Mucosa of descending colon (tissue), 3 donors: ENCODE measurements at regions not wholly inside any gene's neighbourhood (a gene's known extent, or its start where the extent isn't known, plus 50 kb on each side); places are given as distances from the start of the nearest gene placed in this dataset.

Source experiments
- ATAC-seq: fragments of 200-7000 bp; cut with Tn5 transposase; one replicate; pipeline ENCODE4 v1.9.1; 2020; ENCODE audit warnings: mild to moderate bottlenecking, moderate library complexity
- DNase-seq, 3 donors: peaks; one replicate each; pipeline ENCODE4 v3.0.0-alpha.2; 2020
- H3K36me3 ChIP-seq: fragments of 200-600 bp; one replicate; pipeline ENCODE4 v1.8.0; 2021; ENCODE audit warnings: low read depth, mild to moderate bottlenecking
- H3K4me1 ChIP-seq: fragments of 200-600 bp; one replicate; pipeline ENCODE4 v1.8.0; 2021; ENCODE audit warnings: low read depth, mild to moderate bottlenecking
- H3K4me3 ChIP-seq: fragments of 200-600 bp; one replicate; pipeline ENCODE4 v1.8.0; 2021; ENCODE audit warnings: mild to moderate bottlenecking
- H3K9me3 ChIP-seq: fragments of 200-600 bp; one replicate; pipeline ENCODE4 v1.8.0; 2021; ENCODE audit warnings: mild to moderate bottlenecking
- CTCF ChIP-seq: fragments of 200-600 bp; IDR thresholded peaks from one replicate; pipeline ENCODE4 v1.8.0; 2022; ENCODE audit warnings: antibody characterized with exemption, mild to moderate bottlenecking
- intact Hi-C, 2 donors: fragments of 100-400 bp; cut with DNase I in 1 of 2; cut with micrococcal nuclease in 1 of 2; formaldehyde crosslinking; loops; one replicate each; pipeline versions ENCODE4 v1.11.0 to v1.11.1; 2022; cut with DNase I, micrococcal nuclease
- donor health status: DM: no; HTN: no; CAD: no; lungs with moderate emphysema.
- donor health status: DM: no; HTN: no; CAD: no.
- donor health status: DM: no; HTN: yes; CAD: no.

DNA sequence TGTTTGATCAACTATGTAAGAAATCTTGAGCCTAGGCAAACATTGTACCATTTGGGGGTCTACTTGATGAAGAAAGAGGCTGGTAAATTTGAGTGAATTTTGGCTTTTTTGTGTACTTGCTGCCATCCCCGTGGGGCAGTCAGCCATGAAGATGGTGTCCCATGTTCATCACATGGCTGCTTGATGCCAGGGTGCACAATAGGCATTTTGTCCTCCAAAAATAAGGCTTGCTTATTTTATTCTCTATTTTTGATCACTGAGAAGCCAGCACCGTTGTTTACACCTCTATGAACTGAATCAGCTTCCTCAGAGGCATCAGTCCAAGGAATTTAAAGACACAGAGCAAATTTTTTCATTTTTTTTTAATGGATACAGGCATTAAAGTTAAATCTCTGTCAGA lies 1195.7 kb downstream of the AMY1C start:
- H3K9me3 ChIP-seq, result peaks cover 5% of the 10 kb centered on the region
- TF ChIP-seq CTCF, result no peak
- no peaks in the 10 kb centered on the region for H3K4me1 ChIP-seq
- intact Hi-C loops, result no loop called here
- ATAC-seq, result no peak
- no peak for DNase-seq
- H3K4me3 ChIP-seq, result no peak overlapping the region
- H3K36me3 ChIP-seq, result no peaks in the 10 kb centered on the region

DNA sequence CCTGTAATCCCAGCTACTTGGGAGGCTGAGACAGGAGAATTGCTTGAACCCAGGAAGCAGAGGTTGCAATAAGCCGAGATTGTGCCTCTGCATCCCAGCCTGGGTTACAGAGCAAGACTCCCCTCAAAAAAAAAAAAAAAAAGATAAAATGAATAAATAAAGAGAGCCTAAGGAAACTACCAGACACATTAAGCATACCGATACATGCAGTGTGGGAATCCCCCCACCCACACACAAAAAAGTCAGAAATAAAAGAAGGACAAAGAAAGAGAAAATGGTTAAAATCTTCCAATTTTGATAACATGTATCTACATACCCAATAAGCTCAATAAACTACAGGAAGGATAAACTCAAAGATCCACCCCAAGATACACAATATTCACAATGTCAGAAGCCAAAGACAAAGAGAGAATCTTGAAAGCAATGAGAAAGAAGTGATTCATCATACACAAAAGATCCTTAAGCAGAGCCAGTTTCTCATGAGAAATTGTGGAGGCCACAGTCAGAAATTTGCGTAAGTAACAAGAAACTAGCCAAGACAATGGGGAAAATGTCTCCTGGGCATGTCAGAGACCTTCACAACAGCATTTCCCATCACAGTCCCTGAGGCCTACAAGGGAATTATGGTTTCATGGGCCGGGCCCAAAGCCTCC lies 1197.0 kb downstream of the AMY1C start:
- Histone ChIP-seq H3K4me3 (no peak overlapping the region), H3K36me3 (no peaks in the 10 kb centered on the region), H3K9me3 (peaks cover 3% of the 10 kb centered on the region), H3K4me1 (no peaks in the 10 kb centered on the region)
- intact Hi-C loops, result no loop called here
- ATAC-seq, result no peak
- TF ChIP-seq CTCF, result no peak
- no peak for DNase-seq

- Histone ChIP-seq H3K4me1 (no peaks in the 10 kb centered on the region), H3K36me3 (no peaks in the 10 kb centered on the region), H3K9me3 (no peaks in the 10 kb centered on the region), H3K4me3 (no peak overlapping the region)
- DNase-seq, result no peak
- TF ChIP-seq CTCF, result no peak
- intact Hi-C loops, result no loop called here
- ATAC-seq, result no peak
These were observed 1203.9 kb downstream of the AMY1C start for GRCh38 chr1:104953555-104953954.

DNA sequence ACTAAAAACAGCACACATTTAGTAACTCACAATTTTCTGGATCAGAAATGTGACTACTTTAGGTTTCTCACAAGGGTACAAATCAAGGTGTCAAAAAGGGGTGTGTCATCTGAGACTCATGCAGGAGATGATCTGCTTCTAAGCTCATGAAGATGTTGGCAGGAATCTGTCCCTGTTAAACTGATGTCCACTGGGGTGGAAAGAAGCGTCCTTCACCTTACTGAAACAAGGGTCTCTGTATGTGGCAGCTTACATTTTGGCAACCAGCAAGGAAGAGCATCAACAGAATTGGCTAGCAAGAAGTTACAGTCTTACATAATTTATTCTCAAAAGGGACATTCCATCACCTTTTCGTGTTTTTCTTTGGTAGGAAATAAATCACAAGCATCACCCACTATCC lies 1223.8 kb downstream of the AMY1C start:
- Histone ChIP-seq H3K9me3 (no peaks in the 10 kb centered on the region), H3K4me3 (no peak overlapping the region), H3K36me3 (no peaks in the 10 kb centered on the region), H3K4me1 (no peaks in the 10 kb centered on the region)
- DNase-seq (no peak), ATAC-seq (no peak)
- intact Hi-C loops, result no loop called here
- no peak for TF ChIP-seq CTCF

GRCh38 chr1:104979651-104980050 lies 1230.0 kb downstream of the AMY1C start:
- TF ChIP-seq CTCF, result no peak
- H3K4me3 ChIP-seq, result no peak overlapping the region
- H3K36me3 ChIP-seq, result no peaks in the 10 kb centered on the region
- ATAC-seq, result no peak
- DNase-seq, result no peak
- H3K9me3 ChIP-seq, result peaks cover 3% of the 10 kb centered on the region
- intact Hi-C loops, result no loop called here
- no peaks in the 10 kb centered on the region for H3K4me1 ChIP-seq

DNA sequence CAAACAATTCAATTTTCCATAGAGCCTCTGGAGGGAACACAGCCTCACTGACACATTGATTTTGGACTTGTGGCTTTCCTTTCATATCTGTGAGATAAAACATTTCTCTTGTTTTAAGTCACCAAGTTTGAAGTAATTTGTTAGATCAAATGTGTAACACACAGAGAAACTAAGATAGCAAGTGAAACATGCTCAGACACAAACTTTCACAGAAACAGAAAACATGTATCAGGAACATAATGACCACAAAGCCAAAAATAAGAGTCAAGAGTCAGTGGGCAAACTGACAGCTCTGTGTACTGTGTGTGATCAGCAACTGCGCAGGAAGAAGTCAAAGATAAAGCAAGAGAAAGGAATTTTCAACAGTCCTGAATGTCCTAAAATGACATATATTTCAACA lies 1237.5 kb downstream of the AMY1C start:
- no peak for TF ChIP-seq CTCF
- peaks cover 13% of the 10 kb centered on the region for H3K9me3 ChIP-seq
- DNase-seq (no peak), ATAC-seq (no peak)
- intact Hi-C loops, result no loop called here
- H3K36me3 ChIP-seq, result no peaks in the 10 kb centered on the region
- no peak overlapping the region for H3K4me3 ChIP-seq
- no peaks in the 10 kb centered on the region for H3K4me1 ChIP-seq
